GM18909 (cell line): ENCODE measurements at regions not wholly inside any gene's neighbourhood (a gene's known extent, or its start where the extent isn't known, plus 50 kb on each side); places are given as distances from the start of the nearest gene placed in this dataset.
"Not testable (repeated sequence)": the region's sequence is repeated elsewhere in the genome, so short reads cannot be mapped to it uniquely, and the experiment has no call there.

ENCODE experiments used
- ATAC-seq: cut with Tn5 transposase; IDR thresholded peaks from one replicate; pipeline ENCODE4 v1.9.1; 2021; ENCODE audit warnings: mild to moderate bottlenecking; ENCODE audit not compliant: unreplicated experiment, poor library complexity

DNA sequence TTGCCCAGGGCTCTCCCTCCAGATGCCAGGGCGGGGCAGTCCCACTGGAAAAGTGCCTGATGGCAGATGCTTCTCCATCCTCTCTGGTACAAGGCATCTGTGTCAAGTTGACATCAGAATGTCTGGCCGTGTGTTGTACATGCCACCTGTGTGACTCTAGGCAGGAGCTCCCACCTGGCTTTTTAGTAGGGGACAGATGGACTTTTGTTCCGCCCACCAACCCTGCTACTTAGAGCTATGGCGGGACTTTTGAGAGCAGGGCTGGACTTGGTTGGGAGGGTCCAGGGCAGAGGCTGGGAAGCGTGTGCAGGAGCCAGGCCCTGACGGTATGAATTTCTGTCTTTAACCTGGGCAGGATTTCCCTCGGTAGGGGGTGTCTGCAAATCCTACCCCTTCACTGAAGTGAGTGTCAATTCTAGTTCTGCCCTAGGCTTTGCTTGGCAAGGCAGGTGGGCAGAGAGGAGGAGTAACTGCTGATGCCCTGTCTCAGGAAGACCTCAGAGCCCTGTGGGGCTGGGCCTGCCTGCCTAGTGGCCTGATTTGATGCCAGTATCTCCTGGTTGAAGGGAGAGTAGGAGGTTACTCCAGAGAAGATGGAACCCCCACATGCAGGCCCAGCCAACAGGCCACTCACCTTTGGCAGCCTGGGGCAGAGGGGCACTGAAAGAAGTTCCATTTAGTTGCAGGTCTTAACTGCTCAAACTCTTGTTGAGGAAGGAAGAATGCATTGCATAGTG lies 99.1 kb downstream of the PJA1 start:
- ATAC-seq: no peak

- ATAC-seq: no peak
Measured at GRCh38 chrX:69065451-69065850, 99.8 kb downstream of the PJA1 start.

DNA sequence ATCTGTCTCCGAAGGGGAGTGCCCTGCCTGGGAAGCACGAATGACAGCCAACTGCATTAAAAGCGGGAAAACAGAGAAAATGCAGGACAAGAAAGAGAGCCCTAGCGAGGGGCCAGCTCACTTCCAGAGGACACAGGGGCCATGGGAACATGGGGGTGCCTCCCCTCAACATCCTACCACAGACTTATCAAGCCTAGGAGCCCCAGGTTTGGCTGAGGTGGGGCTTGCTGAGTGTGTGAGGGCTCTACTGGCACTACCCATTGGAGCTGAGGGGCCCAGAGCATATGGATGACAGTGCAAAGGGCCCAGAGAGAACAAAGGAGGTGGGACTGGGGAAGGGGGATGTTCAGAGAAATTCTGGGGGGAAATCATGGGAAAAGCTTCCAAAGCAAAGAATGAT lies 101.8 kb downstream of the PJA1 start:
- ATAC-seq: no peak

DNA sequence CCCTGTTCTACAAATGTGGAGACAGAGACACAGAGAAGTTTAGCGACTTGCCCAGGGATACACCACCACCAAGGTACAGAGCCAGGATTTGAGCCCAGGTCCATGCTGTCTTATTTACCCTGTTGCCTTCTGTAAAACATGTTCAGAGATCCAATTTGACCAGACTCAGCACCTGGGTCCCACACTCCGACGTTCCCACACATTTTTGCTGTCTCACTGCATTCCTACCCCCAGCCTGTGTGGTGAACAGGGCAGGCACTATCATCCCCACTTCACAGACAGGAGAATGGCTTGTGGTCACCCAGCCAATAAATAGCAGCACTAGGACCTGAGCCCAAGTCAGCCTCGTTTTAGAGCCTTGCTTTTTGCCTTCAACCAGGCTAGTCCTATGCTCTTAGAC lies 102.8 kb downstream of the PJA1 start:
- ATAC-seq: no peak

DNA sequence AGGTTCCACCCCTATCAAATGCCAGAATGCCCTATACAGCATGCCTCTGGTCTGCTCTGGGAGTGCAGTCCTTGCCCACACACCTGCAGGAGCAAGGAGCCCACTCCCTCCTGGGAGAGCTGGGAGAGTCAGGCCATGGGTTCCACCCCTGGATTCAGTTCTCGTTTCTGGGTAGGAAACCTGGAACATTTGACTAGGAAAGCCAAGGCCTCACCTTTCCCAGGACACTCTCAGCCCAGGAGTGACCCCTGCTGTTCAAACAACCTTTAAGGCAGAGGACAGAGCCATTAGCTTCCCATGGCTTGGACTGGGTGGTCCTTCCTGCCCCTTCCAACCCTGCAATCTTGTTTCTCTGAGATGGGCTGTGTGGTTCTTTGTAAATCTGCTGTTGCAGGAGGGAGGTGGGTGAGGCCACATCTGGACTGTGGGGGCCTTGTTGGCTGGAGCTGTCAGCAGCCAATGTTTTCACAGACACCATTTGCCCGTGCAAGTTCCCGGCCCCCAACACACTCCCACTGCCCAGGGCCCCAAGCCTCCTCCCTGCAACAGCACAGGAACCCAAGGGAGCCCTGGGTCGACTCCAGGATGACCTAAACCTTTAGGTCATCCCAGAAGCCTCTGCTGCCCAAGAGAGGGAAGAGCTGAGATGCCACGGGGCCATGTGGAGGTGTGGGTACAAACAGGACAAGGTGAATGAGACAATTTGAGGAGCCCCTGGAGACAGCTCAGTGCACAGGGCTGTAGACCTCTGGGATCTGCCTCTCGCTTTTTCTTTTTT lies 104.4 kb downstream of the PJA1 start:
- ATAC-seq: no peak

- no peak for ATAC-seq
Measured at GRCh38 chrX:69055193-69055592, 110.1 kb downstream of the PJA1 start.

DNA sequence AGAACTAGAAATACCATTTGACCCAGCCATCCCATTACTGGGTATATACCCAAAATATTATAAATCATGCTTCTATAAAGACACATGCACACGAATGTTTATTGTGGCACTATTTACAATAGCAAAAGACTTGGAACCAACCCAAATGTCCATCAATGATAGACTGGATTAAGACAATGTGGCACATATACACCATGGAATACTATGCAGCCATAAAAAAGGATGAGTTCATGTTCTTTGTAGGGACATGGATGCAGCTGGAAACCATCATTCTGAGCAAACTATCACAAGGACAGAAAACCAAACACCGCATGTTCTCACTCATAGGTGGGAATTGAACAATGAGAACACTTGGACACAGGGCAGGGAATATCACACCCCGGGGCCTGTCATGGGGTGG lies 110.8 kb downstream of the PJA1 start:
- not testable (repeated sequence) for ATAC-seq

GRCh38 chrX:69051901-69052300 lies 113.4 kb downstream of the PJA1 start:
- no peak for ATAC-seq

DNA sequence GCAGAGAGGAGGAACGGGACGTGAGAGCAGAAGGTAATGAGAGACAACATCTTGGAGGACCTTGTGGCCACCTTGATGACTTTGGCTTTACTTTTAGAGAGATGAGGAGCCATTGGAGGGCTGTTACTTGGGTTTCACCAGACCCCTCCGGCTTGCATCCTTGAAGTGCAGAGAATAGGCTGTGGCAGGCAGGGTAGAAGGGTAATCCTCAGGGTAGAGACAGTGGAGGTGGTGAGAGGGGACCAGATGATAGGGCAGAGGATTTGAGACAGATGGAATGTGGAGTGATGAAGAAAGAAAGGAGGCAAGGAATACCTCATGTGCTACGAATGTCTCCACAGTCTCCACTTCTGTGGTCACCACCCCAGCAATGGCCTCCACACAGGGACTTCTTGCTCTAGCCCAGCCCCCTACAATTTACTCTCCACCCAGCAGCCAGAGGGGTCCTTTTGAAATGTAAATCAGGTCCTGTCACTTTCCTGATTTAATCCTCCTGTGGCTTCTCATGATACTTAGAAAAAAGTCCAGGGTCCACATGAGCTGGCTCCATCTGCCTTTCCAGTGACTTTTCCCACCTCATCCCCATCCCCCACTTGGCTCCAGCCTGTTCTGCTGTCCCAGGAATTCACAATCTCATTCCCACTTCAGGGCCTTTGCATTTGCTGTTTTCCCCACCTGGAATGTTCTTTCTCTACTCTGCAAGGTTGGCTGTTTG lies 115.0 kb downstream of the PJA1 start:
- ATAC-seq: no peak

DNA sequence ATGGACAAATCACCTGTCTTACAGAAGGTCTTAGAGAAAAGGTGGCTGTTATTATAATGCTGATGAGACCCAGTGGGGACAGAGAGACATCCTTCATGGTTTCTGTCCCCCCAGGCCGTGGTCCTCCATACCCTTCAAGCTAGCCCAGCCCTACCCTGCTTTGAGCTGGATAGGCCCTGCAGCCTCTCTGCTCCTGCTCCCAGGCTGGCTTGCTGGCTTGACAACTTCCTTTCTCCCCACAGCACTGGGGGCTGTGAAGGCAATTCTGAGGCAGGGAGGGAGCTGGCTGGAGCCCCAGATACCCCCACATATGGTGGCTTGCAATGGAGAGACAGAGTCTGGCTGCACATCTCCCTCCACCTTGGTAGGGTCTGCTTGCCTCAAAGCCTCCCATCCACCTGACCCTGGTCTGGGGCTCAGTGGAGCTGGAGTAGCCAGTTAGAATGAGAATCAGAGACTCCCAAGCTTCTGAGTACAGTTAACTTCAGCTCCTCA lies 118.2 kb downstream of the PJA1 start:
- no peak for ATAC-seq

- ATAC-seq: no peak
Measured at GRCh38 chrX:69045616-69046345, 119.5 kb downstream of the PJA1 start.

DNA sequence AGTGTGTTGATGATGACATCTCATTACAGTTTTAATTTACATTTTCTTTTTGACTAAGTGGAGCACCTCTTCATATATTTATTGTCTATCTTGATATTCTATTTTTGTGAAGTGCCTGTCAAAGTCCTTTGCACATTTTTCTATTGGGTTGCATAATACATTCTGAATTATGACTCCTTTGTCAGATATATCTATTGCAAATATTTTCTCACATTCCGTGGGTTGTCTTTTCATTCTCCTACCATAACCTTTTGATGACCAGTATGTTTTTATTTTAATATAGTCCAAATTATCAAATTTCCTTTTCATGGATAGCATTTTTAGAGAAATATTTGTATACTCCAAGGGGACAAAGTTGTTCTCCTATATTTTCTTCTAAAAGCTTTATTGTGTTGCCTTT lies 126.4 kb downstream of the PJA1 start:
- ATAC-seq: no peak

DNA sequence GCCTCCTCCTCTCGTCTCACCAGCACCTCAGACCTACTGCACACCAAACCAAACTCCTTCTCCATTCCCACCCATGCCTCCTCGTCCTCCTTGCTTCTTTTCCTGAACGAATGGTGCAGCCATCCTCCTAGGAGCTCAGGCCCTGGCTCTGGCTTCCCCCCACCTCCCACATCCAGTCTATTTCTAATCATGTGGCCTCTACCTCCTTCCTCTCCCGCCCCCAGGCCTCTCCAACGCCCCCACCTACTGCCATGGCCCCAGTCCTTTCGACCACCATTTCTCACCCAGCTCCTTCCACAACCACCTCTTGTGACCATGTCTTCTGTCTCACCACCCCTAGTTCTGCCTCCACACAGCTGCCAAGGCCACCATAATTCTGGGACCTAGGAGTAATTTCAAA lies 127.1 kb downstream of the PJA1 start:
- ATAC-seq: no peak

GRCh38 chrX:69037786-69038185 lies 127.5 kb downstream of the PJA1 start:
- no peak for ATAC-seq

DNA sequence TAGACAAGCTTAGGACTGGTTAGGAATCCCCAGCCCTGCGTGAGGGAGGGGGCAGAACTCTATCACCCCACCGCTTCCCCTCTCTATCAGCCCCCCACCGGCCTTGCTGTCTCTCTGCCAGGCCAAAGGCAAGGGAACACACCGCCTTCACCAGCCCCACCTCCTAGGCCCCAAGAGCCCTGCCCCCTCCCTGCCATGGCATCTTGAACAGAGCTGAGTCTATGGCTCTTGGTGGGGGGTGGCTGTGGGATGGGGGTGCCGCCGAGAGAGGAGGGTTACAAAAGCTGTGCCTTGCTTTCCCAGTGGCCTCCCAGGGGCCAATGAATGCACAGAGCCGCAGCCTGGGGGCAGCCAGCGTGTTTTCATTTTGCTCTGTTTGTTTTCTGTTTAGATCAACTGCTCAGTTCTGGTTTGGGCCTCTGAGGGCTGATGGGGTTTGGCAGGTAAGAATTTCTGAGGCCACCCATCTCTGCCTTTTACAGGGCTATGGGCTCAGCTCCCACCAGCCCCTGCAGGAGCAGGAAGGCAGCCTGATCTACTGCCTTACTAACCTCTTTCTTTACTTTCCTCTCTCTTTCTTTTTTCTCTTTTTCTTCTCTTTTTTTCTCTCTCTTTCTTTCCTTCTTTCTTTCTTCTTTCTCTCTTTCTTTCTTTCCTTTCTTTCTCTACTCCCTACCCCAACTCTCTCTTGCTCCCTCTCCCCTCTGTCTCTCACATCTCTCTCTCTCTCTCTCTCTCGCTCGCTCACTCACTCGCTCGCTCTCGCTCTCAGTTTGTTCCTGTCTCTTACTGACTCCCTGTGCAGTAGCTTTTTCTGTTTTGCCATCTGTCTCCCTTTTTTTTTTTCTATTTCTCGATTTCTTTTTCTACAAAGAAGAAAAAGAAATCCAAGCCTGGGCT lies 128.3 kb downstream of the PJA1 start:
- ATAC-seq: no peak

GRCh38 chrX:69034451-69034850 lies 130.8 kb downstream of the PJA1 start:
- no peak for ATAC-seq

DNA sequence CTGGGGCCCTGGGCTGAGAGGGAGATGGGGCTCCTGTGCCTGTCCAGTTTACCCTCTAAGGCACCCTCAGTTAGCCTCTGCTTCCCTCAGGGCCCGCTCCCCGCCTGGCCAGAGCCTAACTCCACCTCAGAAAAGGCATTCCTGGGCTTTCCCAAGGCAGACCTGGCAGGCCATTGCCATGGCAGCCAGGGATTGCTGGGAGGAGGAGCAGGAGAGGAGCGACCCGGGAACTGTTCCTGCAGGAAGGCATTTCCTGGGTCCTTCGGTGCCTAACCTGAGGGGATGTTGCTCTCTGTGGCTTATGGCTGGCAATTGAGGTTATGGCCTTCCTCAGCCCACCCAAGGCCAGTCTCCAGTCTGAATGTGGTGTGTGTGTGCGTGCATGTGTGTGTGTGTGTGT lies 131.3 kb downstream of the PJA1 start:
- ATAC-seq: no peak

DNA sequence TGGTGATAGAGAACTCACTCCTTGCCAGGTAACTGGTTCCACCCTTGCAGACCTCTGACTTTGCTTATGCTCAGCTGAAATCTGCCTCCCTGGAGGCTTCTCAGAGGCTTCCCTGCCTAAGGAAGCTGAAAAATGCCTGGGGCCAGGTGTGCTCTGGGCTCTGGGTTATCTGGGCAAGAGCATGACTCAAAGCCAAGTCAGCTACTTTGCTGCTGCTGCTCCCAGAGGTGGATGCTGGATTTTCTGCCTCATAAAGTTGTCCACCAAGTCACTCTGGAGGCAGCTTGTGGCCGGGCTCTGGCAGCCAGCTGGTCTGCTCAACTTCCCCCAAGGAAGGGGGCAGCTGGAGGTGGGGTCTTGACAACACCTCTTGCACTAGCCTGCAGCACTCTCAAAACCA lies 132.7 kb downstream of the PJA1 start:
- ATAC-seq: no peak

DNA sequence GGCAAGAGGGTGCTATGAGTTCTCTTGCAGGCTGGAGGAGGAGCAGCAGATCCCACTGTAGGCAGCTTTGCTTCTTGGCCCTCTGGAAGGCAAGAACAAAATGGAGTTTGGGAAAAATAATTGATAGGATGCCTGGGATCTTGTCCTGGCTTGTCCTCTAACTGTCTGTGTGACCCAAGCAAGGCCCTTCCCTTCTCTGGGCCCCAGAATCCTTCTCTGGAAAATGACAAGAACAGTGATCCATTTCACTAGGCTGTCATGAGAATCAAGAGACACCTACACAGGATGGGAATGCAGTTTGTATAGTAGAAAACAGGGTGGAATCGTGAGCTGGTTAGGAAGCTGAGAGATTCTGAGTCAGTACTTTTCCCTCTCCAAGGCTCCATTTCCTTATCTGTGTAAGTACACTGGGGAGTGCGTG lies 133.3 kb downstream of the PJA1 start:
- ATAC-seq: no peak
